Endothelial cell of umbilical vein (primary cell): ENCODE measurements at regions not wholly inside any gene's neighbourhood (a gene's known extent, or its start where the extent isn't known, plus 50 kb on each side); places are given as distances from the start of the nearest gene placed in this dataset.

Experiments
- BruUV-seq: library from RNA; stranded (reverse); fragments of 400-500 nt; replicated peaks from 2 replicates; lab custom pipeline; 2021; lab: Mats Ljungman, UMichigan
- CTCF ChIA-PET: fragments of 300-600, 350-600 bp; sonication (Branson Sonifier 250); formaldehyde crosslinking; loops from one replicate; lab custom pipeline; 2021; ENCODE audit warnings: antibody characterized with exemption, inconsistent platforms; lab: Charles Lee
- POLR2A ChIA-PET: fragments of 300-600, 350-600 bp; sonication (Branson Sonifier 250); formaldehyde crosslinking; loops from one replicate; lab custom pipeline; 2021; ENCODE audit warnings: antibody characterized with exemption, inconsistent platforms; lab: Charles Lee
- DNase-seq: peaks from one replicate; pipeline ENCODE4 v3.0.0-alpha.2; 2011; ENCODE audit warnings: low read depth, low spot score
- FAIRE-seq: peaks from 2 replicates; lab custom pipeline; 2011; peaks lifted over from hg19 to GRCh38; lab: Jason Lieb, UNC
- H2AFZ ChIP-seq: 2 replicates; pipeline ENCODE4 v1.6.0; 2012; ENCODE audit warnings: low read depth, low read length, control low read depth, inconsistent platforms
- H3K27ac ChIP-seq: 2 replicates; pipeline ENCODE4 v1.5.1; 2011; ENCODE audit warnings: low read depth, mild to moderate bottlenecking, control low read depth, low read length, moderate library complexity; ENCODE audit not compliant: insufficient read depth
- H3K27me3 ChIP-seq, 2 experiments: 2 replicates each; pipeline versions ENCODE4 v1.6.0 to v1.6.1; 2011; ENCODE audit warnings: low read length in 2 of 2, mixed read lengths in 1 of 2; ENCODE audit not compliant: control insufficient read depth in 2 of 2, insufficient read depth in 2 of 2
- H3K36me3 ChIP-seq, 2 experiments: 2 replicates in 1 of 2; 3 replicates in 1 of 2; pipeline ENCODE4 v1.5.1; 2011; ENCODE audit warnings: low read length in 2 of 2, mild to moderate bottlenecking in 1 of 2, moderate library complexity in 1 of 2; ENCODE audit not compliant: control insufficient read depth in 2 of 2, insufficient read depth in 2 of 2; ENCODE audit errors: extremely low read depth in 1 of 2
- H3K4me1 ChIP-seq: 3 replicates; pipeline ENCODE4 v1.5.1; 2011; ENCODE audit warnings: mild to moderate bottlenecking, low read length; ENCODE audit not compliant: control insufficient read depth, insufficient read depth; ENCODE audit errors: extremely low read depth
- H3K4me2 ChIP-seq: 2 replicates; pipeline ENCODE4 v1.6.1; 2011; ENCODE audit warnings: low read length, control low read depth, mixed read lengths; ENCODE audit not compliant: insufficient read depth
- H3K4me3 ChIP-seq, 3 experiments: fragments of 200-600 bp in 1 of 3; sonication (generic), shearing (Covaris generic) in 1 of 3; replicated peaks in 1 of 3; 2 replicates each; pipeline ENCODE4 v1.5.1; 2011 to 2016; ENCODE audit warnings: control low read depth in 3 of 3, low read length in 3 of 3, mild to moderate bottlenecking in 2 of 3, inconsistent platforms in 1 of 3, low read depth in 1 of 3, moderate library complexity in 1 of 3; ENCODE audit not compliant: insufficient read depth in 1 of 3
- H3K79me2 ChIP-seq: 2 replicates; pipeline ENCODE4 v1.6.0; 2012; ENCODE audit warnings: low read length, inconsistent platforms; ENCODE audit not compliant: control insufficient read depth, insufficient read depth
- H3K9ac ChIP-seq: replicated peaks from 2 replicates; pipeline ENCODE3; 2011; ENCODE audit warnings: low read length, control low read depth; ENCODE audit not compliant: insufficient read depth; ENCODE audit errors: extremely low read depth
- H3K9me1 ChIP-seq: replicated peaks from 3 replicates; pipeline ENCODE4 v1.6.0; 2011; ENCODE audit warnings: mild to moderate bottlenecking, low read length; ENCODE audit not compliant: control insufficient read depth, insufficient read depth; ENCODE audit errors: extremely low read depth
- H3K9me3 ChIP-seq: replicated peaks from 2 replicates; pipeline ENCODE4 v1.5.1; 2012; ENCODE audit warnings: low read length, inconsistent platforms; ENCODE audit not compliant: control insufficient read depth, insufficient read depth
- H4K20me1 ChIP-seq: replicated peaks from 2 replicates; pipeline ENCODE3; 2011; ENCODE audit warnings: mild to moderate bottlenecking, low read length; ENCODE audit not compliant: control insufficient read depth, insufficient read depth; ENCODE audit errors: extremely low read depth
- EZH2 ChIP-seq: IDR thresholded peaks from 2 replicates; pipeline ENCODE4 v1.6.1; 2012; ENCODE audit warnings: borderline replicate concordance, low read depth, mild to moderate bottlenecking, moderate library complexity, low read length, inconsistent platforms; ENCODE audit not compliant: severe bottlenecking
- FOS ChIP-seq: IDR thresholded peaks from 2 replicates; pipeline ENCODE4 v1.6.1; 2011; ENCODE audit warnings: mild to moderate bottlenecking, low read length, moderate library complexity, borderline replicate concordance; ENCODE audit not compliant: insufficient read depth
- GATA2 ChIP-seq: IDR thresholded peaks from 2 replicates; pipeline ENCODE4 v1.7.0; 2011; ENCODE audit warnings: low read depth, mild to moderate bottlenecking, moderate library complexity, mixed read lengths, low read length; ENCODE audit not compliant: insufficient read length, insufficient read depth
- JUN ChIP-seq: IDR thresholded peaks from 2 replicates; pipeline ENCODE4 v1.6.1; 2011; ENCODE audit warnings: borderline replicate concordance, low read depth; ENCODE audit not compliant: insufficient read length, insufficient read depth
- MYC ChIP-seq: IDR thresholded peaks from one replicate; pipeline ENCODE4 v1.6.1; 2011; ENCODE audit warnings: mild to moderate bottlenecking, low read depth, low read length
- POLR2A ChIP-seq: IDR thresholded peaks from 2 replicates; pipeline ENCODE4 v1.6.1; 2012; ENCODE audit warnings: low read depth, mild to moderate bottlenecking, control low read depth, low read length
- POLR2AphosphoS5 ChIP-seq: IDR thresholded peaks from 2 replicates; pipeline ENCODE4 v1.6.1; 2012; ENCODE audit warnings: low read depth, mild to moderate bottlenecking, control low read depth, low read length, moderate library complexity; ENCODE audit not compliant: insufficient read depth
- dilution Hi-C: fragments of 300-500 bp; cut with MboI; formaldehyde crosslinking; loops from one replicate; pipeline ENCODE4 v1.15.0; 2019; ENCODE audit warnings: low sequenced_read_pairs; ENCODE audit not compliant: extremely low pct_ligation_motif_present
- intact Hi-C: fragments of 100-400 bp; cut with micrococcal nuclease; formaldehyde crosslinking; loops from one replicate; pipeline ENCODE4 v1.10.0; 2022
- TF ChIP-seq, protein P1 (sequence below): IDR thresholded peaks from 2 replicates; pipeline ENCODE4 v1.6.1; 2011; ENCODE audit not compliant: insufficient read depth, insufficient read length
- TF ChIP-seq, protein P2 (sequence below), 2 donors: IDR thresholded peaks; 1 replicate in 1 of 2; 2 replicates in 1 of 2; pipeline ENCODE4 v1.5.1; 2011; ENCODE audit warnings: low read length in 2 of 2, mild to moderate bottlenecking in 2 of 2, moderate library complexity in 2 of 2, control low read depth in 1 of 2, inconsistent platforms in 1 of 2, low read depth in 1 of 2; ENCODE audit not compliant: insufficient read depth in 1 of 2; ENCODE audit errors: extremely low read depth in 1 of 2

- dilution Hi-C loops = no loop called here
- FAIRE-seq (no peak), DNase-seq (no peak)
- no peak overlapping the region for H3K9ac ChIP-seq
- intact Hi-C loops = no loop called here
- H3K9me3 ChIP-seq = no peaks in the 10 kb centered on the region
- no TSS peak for BruUV-seq
- no peaks in the 10 kb centered on the region for H3K79me2 ChIP-seq
- CTCF ChIA-PET = no interaction called here
- H3K36me3 ChIP-seq = no peaks in the 10 kb centered on the region
- no peak overlapping the region for H2AFZ ChIP-seq
- H3K4me1 ChIP-seq = no peaks in the 10 kb centered on the region
- H3K27ac ChIP-seq = no peak overlapping the region
- no peaks in the 10 kb centered on the region for H3K9me1 ChIP-seq
- no peak overlapping the region for H3K4me2 ChIP-seq
- TF ChIP-seq EZH2 = no peak
- TF ChIP-seq, protein P1, sequence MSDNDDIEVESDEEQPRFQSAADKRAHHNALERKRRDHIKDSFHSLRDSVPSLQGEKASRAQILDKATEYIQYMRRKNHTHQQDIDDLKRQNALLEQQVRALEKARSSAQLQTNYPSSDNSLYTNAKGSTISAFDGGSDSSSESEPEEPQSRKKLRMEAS = no peak
- POLR2A ChIA-PET = no interaction called here
- H4K20me1 ChIP-seq = no peaks in the 10 kb centered on the region
- H3K4me3 ChIP-seq = no peak overlapping the region
- H3K27me3 ChIP-seq = no peaks in the 10 kb centered on the region
Measured at GRCh38 chr17:77872714-77873499, 85.6 kb upstream of the TNRC6C start.

GRCh38 chr17:77873500-77874302, 84.8 kb upstream of the TNRC6C start:
- no peak for DNase-seq
- POLR2A ChIA-PET = no interaction called here

More at GRCh38 chr17:77873500-77874302, 84.8 kb upstream of the TNRC6C start:
- no peaks in the 10 kb centered on the region for H3K4me1 ChIP-seq
- BruUV-seq = no TSS peak
- no peaks in the 10 kb centered on the region for H3K36me3 ChIP-seq
- no peaks in the 10 kb centered on the region for H4K20me1 ChIP-seq
- CTCF ChIA-PET = no interaction called here
- no peak overlapping the region for H3K9ac ChIP-seq
- no peaks in the 10 kb centered on the region for H3K9me3 ChIP-seq
- dilution Hi-C loops (no loop called here), intact Hi-C loops (no loop called here)
- H3K9me1 ChIP-seq = no peaks in the 10 kb centered on the region
- no peaks in the 10 kb centered on the region for H3K27me3 ChIP-seq
- H3K27ac ChIP-seq = no peak overlapping the region
- H3K4me2 ChIP-seq = no peak overlapping the region
- H3K79me2 ChIP-seq = no peaks in the 10 kb centered on the region
- no peak overlapping the region for H3K4me3 ChIP-seq
- H2AFZ ChIP-seq = no peak overlapping the region
- FAIRE-seq = no peak
- TF ChIP-seq MYC (no peak), JUN (no peak), POLR2A (no peak), EZH2 (no peak), FOS (no peak), GATA2 (no peak), POLR2AphosphoS5 (no peak)
- TF ChIP-seq, protein P1 = no peak
- TF ChIP-seq, protein P2, sequence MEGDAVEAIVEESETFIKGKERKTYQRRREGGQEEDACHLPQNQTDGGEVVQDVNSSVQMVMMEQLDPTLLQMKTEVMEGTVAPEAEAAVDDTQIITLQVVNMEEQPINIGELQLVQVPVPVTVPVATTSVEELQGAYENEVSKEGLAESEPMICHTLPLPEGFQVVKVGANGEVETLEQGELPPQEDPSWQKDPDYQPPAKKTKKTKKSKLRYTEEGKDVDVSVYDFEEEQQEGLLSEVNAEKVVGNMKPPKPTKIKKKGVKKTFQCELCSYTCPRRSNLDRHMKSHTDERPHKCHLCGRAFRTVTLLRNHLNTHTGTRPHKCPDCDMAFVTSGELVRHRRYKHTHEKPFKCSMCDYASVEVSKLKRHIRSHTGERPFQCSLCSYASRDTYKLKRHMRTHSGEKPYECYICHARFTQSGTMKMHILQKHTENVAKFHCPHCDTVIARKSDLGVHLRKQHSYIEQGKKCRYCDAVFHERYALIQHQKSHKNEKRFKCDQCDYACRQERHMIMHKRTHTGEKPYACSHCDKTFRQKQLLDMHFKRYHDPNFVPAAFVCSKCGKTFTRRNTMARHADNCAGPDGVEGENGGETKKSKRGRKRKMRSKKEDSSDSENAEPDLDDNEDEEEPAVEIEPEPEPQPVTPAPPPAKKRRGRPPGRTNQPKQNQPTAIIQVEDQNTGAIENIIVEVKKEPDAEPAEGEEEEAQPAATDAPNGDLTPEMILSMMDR (IDR thresholded peaks at IDR 0.05; ENCODE audit: extremely low read depth in 1 of 2, insufficient read depth in 1 of 2, low read depth in 1 of 2, low read length in 2 of 2) = no peak
